HG03039 (cell line): ENCODE measurements at regions not wholly inside any gene's neighbourhood (a gene's known extent, or its start where the extent isn't known, plus 50 kb on each side); places are given as distances from the start of the nearest gene placed in this dataset.
"Not testable (repeated sequence)": the region's sequence is repeated elsewhere in the genome, so short reads cannot be mapped to it uniquely, and the experiment has no call there.

ENCODE experiments used
- ATAC-seq: cut with Tn5 transposase; IDR thresholded peaks from one replicate; pipeline ENCODE4 v1.9.1; 2021; ENCODE audit warnings: mild to moderate bottlenecking, moderate library complexity; ENCODE audit not compliant: unreplicated experiment

GRCh38 chr4:82301390-82301789, 72.4 kb downstream of the HNRNPD start:
- not testable (repeated sequence) for ATAC-seq

- peak; percentile 99 for ATAC-seq
Observed at GRCh38 chr4:82293304-82293703, 80.5 kb downstream of the HNRNPD start.

- no peak for ATAC-seq
Observed at GRCh38 chr4:82287720-82288119, 86.1 kb downstream of the HNRNPD start.

- peak; percentile 100 for ATAC-seq
Observed at GRCh38 chr4:82284858-82285805, 88.7 kb downstream of the HNRNPD start.

GRCh38 chr4:82284475-82284857, 89.3 kb downstream of the HNRNPD start:
- ATAC-seq: no peak

- ATAC-seq: no peak
Observed at GRCh38 chr4:82282875-82283274, 90.9 kb downstream of the HNRNPD start.

GRCh38 chr4:82279550-82279949, 94.2 kb downstream of the HNRNPD start:
- ATAC-seq: not testable (repeated sequence)

- ATAC-seq: no peak
Observed at GRCh38 chr4:82276332-82276640, 97.5 kb downstream of the HNRNPD start.

- ATAC-seq: no peak
Observed at GRCh38 chr4:82275431-82276331, 98.1 kb downstream of the HNRNPD start.

- not testable (repeated sequence) for ATAC-seq
Observed at GRCh38 chr4:82274700-82275099, 99.1 kb downstream of the HNRNPD start.

GRCh38 chr4:82272523-82272922, 101.3 kb downstream of the HNRNPD start:
- ATAC-seq: not testable (repeated sequence)

- ATAC-seq: not testable (repeated sequence)
Observed at GRCh38 chr4:82271915-82272480, 101.8 kb downstream of the HNRNPD start.

- ATAC-seq: no peak
Observed at GRCh38 chr4:82268826-82269193, 105.0 kb downstream of the HNRNPD start.

- ATAC-seq: no peak
Observed at GRCh38 chr4:82268050-82268825, 105.6 kb downstream of the HNRNPD start.

- no peak for ATAC-seq
Observed at GRCh38 chr4:82267506-82267905, 106.3 kb downstream of the HNRNPD start.

- ATAC-seq: no peak
Observed at GRCh38 chr4:82266345-82266744, 107.4 kb downstream of the HNRNPD start.

GRCh38 chr4:82261084-82261483, 112.7 kb downstream of the HNRNPD start:
- no peak for ATAC-seq

- no peak for ATAC-seq
Observed at GRCh38 chr4:82260632-82261031, 113.2 kb downstream of the HNRNPD start.

GRCh38 chr4:82256718-82257117, 117.1 kb downstream of the HNRNPD start:
- no peak for ATAC-seq

- no peak for ATAC-seq
Observed at GRCh38 chr4:82255657-82256056, 118.1 kb downstream of the HNRNPD start.
